ENCODE measurements at regions not wholly inside any gene's neighbourhood (a gene's known extent, or its start where the extent isn't known, plus 50 kb on each side); places are given as distances from the start of the nearest gene placed in this dataset.

- TF ChIP-seq, protein P1, sequence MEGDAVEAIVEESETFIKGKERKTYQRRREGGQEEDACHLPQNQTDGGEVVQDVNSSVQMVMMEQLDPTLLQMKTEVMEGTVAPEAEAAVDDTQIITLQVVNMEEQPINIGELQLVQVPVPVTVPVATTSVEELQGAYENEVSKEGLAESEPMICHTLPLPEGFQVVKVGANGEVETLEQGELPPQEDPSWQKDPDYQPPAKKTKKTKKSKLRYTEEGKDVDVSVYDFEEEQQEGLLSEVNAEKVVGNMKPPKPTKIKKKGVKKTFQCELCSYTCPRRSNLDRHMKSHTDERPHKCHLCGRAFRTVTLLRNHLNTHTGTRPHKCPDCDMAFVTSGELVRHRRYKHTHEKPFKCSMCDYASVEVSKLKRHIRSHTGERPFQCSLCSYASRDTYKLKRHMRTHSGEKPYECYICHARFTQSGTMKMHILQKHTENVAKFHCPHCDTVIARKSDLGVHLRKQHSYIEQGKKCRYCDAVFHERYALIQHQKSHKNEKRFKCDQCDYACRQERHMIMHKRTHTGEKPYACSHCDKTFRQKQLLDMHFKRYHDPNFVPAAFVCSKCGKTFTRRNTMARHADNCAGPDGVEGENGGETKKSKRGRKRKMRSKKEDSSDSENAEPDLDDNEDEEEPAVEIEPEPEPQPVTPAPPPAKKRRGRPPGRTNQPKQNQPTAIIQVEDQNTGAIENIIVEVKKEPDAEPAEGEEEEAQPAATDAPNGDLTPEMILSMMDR (IDR thresholded peaks at IDR 0.05; ENCODE audit: insufficient read depth, low read length, poor library complexity, severe bottlenecking): no peak
- TF ChIP-seq EZH2phosphoT487 (conservative IDR thresholded peaks at IDR 0.05; ENCODE audit: low read length): no peak
Observed at GRCh38 chr7:70953331-70953741, 178.6 kb upstream of the GALNT17 start.
